ENCODE measurements at regions not wholly inside any gene's neighbourhood (a gene's known extent, or its start where the extent isn't known, plus 50 kb on each side); places are given as distances from the start of the nearest gene placed in this dataset.
"Not testable (repeated sequence)": the region's sequence is repeated elsewhere in the genome, so short reads cannot be mapped to it uniquely, and the experiment has no call there.

- no peak for DNase-seq
- H3K9me3 ChIP-seq (ENCODE audit: control insufficient read depth, low read length) = no peaks in the 10 kb centered on the region
- no peaks in the 10 kb centered on the region for H3K4me1 ChIP-seq (ENCODE audit: control insufficient read depth, insufficient read depth, low read length, poor library complexity, severe bottlenecking)
- H3K36me3 ChIP-seq (ENCODE audit: control insufficient read depth, insufficient read depth, low read length) = no peaks in the 10 kb centered on the region
- no peaks in the 10 kb centered on the region for H3K27me3 ChIP-seq (replicated peaks; ENCODE audit: control insufficient read depth, insufficient read depth, low read length, poor library complexity, severe bottlenecking)
- H3K4me3 ChIP-seq (ENCODE audit: insufficient read depth, low read depth, low read length, poor library complexity, severe bottlenecking) = no peak overlapping the region
- H3K27ac ChIP-seq (ENCODE audit: insufficient read depth, low read length, poor library complexity, severe bottlenecking) = no peak overlapping the region
Observed at GRCh38 chr1:29593601-29594382, 357.5 kb downstream of the PTPRU start.

DNA sequence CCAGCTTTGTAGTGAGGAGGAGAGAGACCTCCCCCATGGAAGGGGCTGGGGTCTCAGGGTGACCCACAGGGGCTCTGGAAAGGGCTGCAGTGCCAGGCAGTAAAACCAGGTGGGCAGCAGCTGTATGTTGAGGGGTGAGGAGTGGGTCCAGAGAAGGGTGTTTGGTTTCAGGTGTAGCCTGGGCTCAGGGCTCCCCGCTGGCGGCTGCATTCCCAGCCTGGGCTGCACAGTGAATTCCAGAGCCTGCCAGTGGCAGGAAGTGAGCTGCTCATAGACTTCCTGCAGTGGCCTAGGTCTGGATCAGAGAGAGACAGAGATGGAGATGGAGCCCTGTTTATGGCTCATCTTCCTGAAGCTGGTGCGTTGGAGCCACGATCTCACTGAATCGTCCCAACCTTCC, 356.4 kb downstream of the PTPRU start:
- Histone ChIP-seq H3K27ac (ENCODE audit: insufficient read depth, low read length, poor library complexity, severe bottlenecking) (no peak overlapping the region), H3K4me3 (ENCODE audit: insufficient read depth, low read depth, low read length, poor library complexity, severe bottlenecking) (no peak overlapping the region)

GRCh38 chr1:29592261-29592615, 355.9 kb downstream of the PTPRU start:
- no peak overlapping the region for H3K4me3 ChIP-seq (ENCODE audit: insufficient read depth, low read depth, low read length, poor library complexity, severe bottlenecking)
- no peaks in the 10 kb centered on the region for H3K4me1 ChIP-seq (ENCODE audit: control insufficient read depth, insufficient read depth, low read length, poor library complexity, severe bottlenecking)
- no peaks in the 10 kb centered on the region for H3K27me3 ChIP-seq (replicated peaks; ENCODE audit: control insufficient read depth, insufficient read depth, low read length, poor library complexity, severe bottlenecking)
- no peaks in the 10 kb centered on the region for H3K36me3 ChIP-seq (ENCODE audit: control insufficient read depth, insufficient read depth, low read length)
- no peak overlapping the region for H3K27ac ChIP-seq (ENCODE audit: insufficient read depth, low read length, poor library complexity, severe bottlenecking)
- H3K9me3 ChIP-seq (ENCODE audit: control insufficient read depth, low read length) = no peaks in the 10 kb centered on the region
- no peak for DNase-seq

More for the DNA sequence above, 356.4 kb downstream of the PTPRU start:
- Histone ChIP-seq H3K36me3 (ENCODE audit: control insufficient read depth, insufficient read depth, low read length) (no peaks in the 10 kb centered on the region), H3K27me3 (replicated peaks; ENCODE audit: control insufficient read depth, insufficient read depth, low read length, poor library complexity, severe bottlenecking) (no peaks in the 10 kb centered on the region), H3K4me1 (ENCODE audit: control insufficient read depth, insufficient read depth, low read length, poor library complexity, severe bottlenecking) (no peaks in the 10 kb centered on the region), H3K9me3 (ENCODE audit: control insufficient read depth, low read length) (no peaks in the 10 kb centered on the region)
- no peak for DNase-seq

DNA sequence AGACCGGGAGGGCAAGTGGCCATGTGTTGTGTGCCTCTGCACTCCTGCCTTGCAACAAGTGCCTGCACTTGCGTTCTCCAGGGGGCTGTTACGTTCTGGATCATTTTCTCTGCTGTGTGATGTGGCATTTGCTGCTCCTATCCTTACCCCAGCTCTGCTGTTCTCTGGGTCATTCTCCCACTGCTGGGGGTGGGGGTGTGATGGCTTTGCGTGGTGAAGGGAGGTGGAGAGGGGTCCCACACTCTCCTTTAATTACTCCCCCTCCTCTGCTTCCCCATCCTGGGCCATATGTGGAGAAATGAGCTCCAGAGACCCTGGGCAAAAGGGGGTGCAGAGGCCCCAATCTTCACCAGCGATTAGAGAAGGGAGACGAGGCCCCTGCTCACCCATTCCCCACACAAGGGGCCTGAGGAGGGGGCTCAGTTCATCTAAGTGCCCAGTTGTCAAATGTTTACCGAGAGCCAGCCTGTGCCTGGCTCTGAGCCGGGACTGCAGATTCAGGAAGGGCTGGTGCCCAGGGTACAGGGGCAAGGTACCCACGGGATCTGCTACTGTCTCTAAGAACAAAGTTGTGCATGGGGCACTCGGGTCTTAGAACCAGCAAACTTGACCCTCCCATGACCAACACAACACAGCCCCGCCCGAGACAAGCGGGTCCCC, 355.4 kb downstream of the PTPRU start:
- H3K4me1 ChIP-seq (ENCODE audit: control insufficient read depth, insufficient read depth, low read length, poor library complexity, severe bottlenecking) = no peaks in the 10 kb centered on the region
- H3K27me3 ChIP-seq (replicated peaks; ENCODE audit: control insufficient read depth, insufficient read depth, low read length, poor library complexity, severe bottlenecking) = no peaks in the 10 kb centered on the region
- DNase-seq = no peak

GRCh38 chr1:29590583-29591565, 354.6 kb downstream of the PTPRU start:
- Histone ChIP-seq H3K4me1 (ENCODE audit: control insufficient read depth, insufficient read depth, low read length, poor library complexity, severe bottlenecking) (no peaks in the 10 kb centered on the region), H3K4me3 (ENCODE audit: insufficient read depth, low read depth, low read length, poor library complexity, severe bottlenecking) (no peak overlapping the region), H3K27me3 (replicated peaks; ENCODE audit: control insufficient read depth, insufficient read depth, low read length, poor library complexity, severe bottlenecking) (no peaks in the 10 kb centered on the region), H3K36me3 (ENCODE audit: control insufficient read depth, insufficient read depth, low read length) (no peaks in the 10 kb centered on the region), H3K27ac (ENCODE audit: insufficient read depth, low read length, poor library complexity, severe bottlenecking) (no peak overlapping the region), H3K9me3 (ENCODE audit: control insufficient read depth, low read length) (no peaks in the 10 kb centered on the region)
- DNase-seq = no peak

More for the DNA sequence above, 355.4 kb downstream of the PTPRU start:
- Histone ChIP-seq H3K9me3 (ENCODE audit: control insufficient read depth, low read length) (no peaks in the 10 kb centered on the region), H3K27ac (ENCODE audit: insufficient read depth, low read length, poor library complexity, severe bottlenecking) (no peak overlapping the region), H3K4me3 (ENCODE audit: insufficient read depth, low read depth, low read length, poor library complexity, severe bottlenecking) (no peak overlapping the region), H3K36me3 (ENCODE audit: control insufficient read depth, insufficient read depth, low read length) (no peaks in the 10 kb centered on the region)

DNA sequence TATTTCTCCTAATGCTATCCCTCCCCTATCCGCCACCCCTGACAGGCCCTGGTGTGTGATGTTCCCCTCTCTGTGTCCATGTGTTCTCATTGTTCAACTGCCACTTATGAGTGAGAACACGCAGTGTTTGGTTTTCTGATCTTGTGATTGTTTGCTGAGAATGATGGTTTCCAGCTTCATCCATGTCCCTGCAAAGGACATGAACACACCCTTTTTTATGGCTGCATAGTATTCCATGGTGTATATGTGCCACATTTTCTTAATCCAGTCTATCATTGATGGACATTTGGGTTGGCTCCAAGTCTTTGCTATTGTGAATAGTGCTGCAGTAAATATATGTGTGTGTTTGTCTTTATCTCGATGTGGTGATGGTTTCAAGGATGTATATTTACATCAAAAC, 353.4 kb downstream of the PTPRU start:
- not testable (repeated sequence) for H3K27me3 ChIP-seq (replicated peaks; ENCODE audit: control insufficient read depth, insufficient read depth, low read length, poor library complexity, severe bottlenecking); H3K9me3 ChIP-seq (ENCODE audit: control insufficient read depth, low read length); H3K4me1 ChIP-seq (ENCODE audit: control insufficient read depth, insufficient read depth, low read length, poor library complexity, severe bottlenecking); DNase-seq; H3K36me3 ChIP-seq (ENCODE audit: control insufficient read depth, insufficient read depth, low read length); H3K4me3 ChIP-seq (ENCODE audit: insufficient read depth, low read depth, low read length, poor library complexity, severe bottlenecking); H3K27ac ChIP-seq (ENCODE audit: insufficient read depth, low read length, poor library complexity, severe bottlenecking)

DNA sequence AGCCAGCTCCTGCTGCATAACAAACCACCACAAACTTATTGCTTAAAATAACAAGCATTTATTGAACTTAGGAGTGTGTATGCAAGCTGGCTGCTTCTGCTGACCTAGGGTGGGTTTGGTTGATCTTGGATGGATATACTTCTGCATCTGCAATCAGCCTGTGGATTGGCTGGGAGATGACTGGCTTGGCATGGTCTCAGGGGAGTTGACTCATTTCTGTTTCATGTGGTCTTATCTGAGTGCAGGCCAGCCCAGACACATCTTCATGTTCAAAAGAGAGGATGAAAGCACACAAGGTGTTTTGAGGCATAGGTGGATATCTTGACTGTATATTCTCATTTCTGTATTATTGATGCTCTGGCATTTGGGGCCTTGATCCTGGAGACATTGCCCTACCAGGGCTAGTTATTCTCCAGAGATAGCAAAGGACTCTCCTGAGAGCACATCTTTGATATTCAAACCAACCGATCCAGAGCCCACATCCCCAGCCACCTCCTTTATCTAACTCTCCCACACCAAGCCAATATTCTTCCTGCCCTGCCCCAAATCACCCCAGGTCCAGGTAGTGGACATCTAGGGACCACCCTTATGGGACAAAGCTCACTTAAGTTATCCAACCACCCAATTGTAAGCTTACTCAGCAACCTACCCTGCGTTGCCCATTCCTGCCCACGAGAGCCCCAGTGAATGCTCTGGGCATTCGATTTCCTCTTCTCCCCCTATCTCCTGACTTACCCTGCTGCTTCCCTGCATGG, 350.8 kb downstream of the PTPRU start:
- no peaks in the 10 kb centered on the region for H3K9me3 ChIP-seq (ENCODE audit: control insufficient read depth, low read length)

DNA sequence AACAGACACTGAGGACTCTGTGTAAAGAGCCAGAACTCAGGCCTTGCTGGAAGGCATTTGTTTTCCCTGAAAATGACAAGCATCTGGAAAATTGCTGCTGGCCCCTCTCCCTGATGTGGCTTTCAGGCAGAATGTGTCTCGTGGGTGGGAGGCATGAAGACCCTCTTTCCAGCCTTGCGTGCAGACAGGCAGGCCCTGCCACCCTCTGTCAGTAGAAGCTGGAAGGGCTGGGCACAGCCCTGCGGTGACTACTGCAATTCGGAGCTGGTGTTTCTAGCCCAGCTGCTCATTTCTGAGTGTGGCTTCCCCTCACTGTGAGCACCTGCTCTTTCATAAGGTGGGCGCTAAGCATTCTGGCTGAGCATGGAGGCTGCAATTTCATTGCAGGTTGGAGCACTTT, 349.9 kb downstream of the PTPRU start:
- no peaks in the 10 kb centered on the region for H3K36me3 ChIP-seq (ENCODE audit: control insufficient read depth, insufficient read depth, low read length)
- H3K4me3 ChIP-seq (ENCODE audit: insufficient read depth, low read depth, low read length, poor library complexity, severe bottlenecking) = no peak overlapping the region
- H3K9me3 ChIP-seq (ENCODE audit: control insufficient read depth, low read length) = no peaks in the 10 kb centered on the region
- H3K4me1 ChIP-seq (ENCODE audit: control insufficient read depth, insufficient read depth, low read length, poor library complexity, severe bottlenecking) = no peaks in the 10 kb centered on the region
- no peak overlapping the region for H3K27ac ChIP-seq (ENCODE audit: insufficient read depth, low read length, poor library complexity, severe bottlenecking)
- no peaks in the 10 kb centered on the region for H3K27me3 ChIP-seq (replicated peaks; ENCODE audit: control insufficient read depth, insufficient read depth, low read length, poor library complexity, severe bottlenecking)
- no peak for DNase-seq

More for the DNA sequence above, 350.8 kb downstream of the PTPRU start:
- Histone ChIP-seq H3K4me3 (ENCODE audit: insufficient read depth, low read depth, low read length, poor library complexity, severe bottlenecking) (no peak overlapping the region), H3K4me1 (ENCODE audit: control insufficient read depth, insufficient read depth, low read length, poor library complexity, severe bottlenecking) (no peaks in the 10 kb centered on the region), H3K27ac (ENCODE audit: insufficient read depth, low read length, poor library complexity, severe bottlenecking) (no peak overlapping the region), H3K27me3 (replicated peaks; ENCODE audit: control insufficient read depth, insufficient read depth, low read length, poor library complexity, severe bottlenecking) (no peaks in the 10 kb centered on the region), H3K36me3 (ENCODE audit: control insufficient read depth, insufficient read depth, low read length) (no peaks in the 10 kb centered on the region)
- no peak for DNase-seq

- Histone ChIP-seq H3K27me3 (replicated peaks; ENCODE audit: control insufficient read depth, insufficient read depth, low read length, poor library complexity, severe bottlenecking) (no peaks in the 10 kb centered on the region), H3K9me3 (ENCODE audit: control insufficient read depth, low read length) (no peaks in the 10 kb centered on the region), H3K36me3 (ENCODE audit: control insufficient read depth, insufficient read depth, low read length) (no peaks in the 10 kb centered on the region), H3K27ac (ENCODE audit: insufficient read depth, low read length, poor library complexity, severe bottlenecking) (no peak overlapping the region), H3K4me3 (ENCODE audit: insufficient read depth, low read depth, low read length, poor library complexity, severe bottlenecking) (no peak overlapping the region), H3K4me1 (ENCODE audit: control insufficient read depth, insufficient read depth, low read length, poor library complexity, severe bottlenecking) (no peaks in the 10 kb centered on the region)
- DNase-seq = no peak
Observed at GRCh38 chr1:29585656-29586055, 349.3 kb downstream of the PTPRU start.
